Chondrocyte (in vitro differentiated cells): ENCODE measurements at regions not wholly inside any gene's neighbourhood (a gene's known extent, or its start where the extent isn't known, plus 50 kb on each side); places are given as distances from the start of the nearest gene placed in this dataset.

Experiments used
- DNase-seq: peaks from one replicate; pipeline ENCODE4 v3.0.0; 2021; ENCODE audit warnings: mixed read lengths, low spot score
- H3K27ac Mint-ChIP-seq: one replicate; pipeline ENCODE4 v1.8.0; 2021; ENCODE audit warnings: mild to moderate bottlenecking, moderate library complexity, mixed read lengths; ENCODE audit not compliant: unreplicated experiment
- H3K27me3 Mint-ChIP-seq: 2 replicates; pipeline ENCODE4 v1.8.0; 2021; ENCODE audit warnings: low read depth, mixed read lengths
- H3K36me3 Mint-ChIP-seq: 2 replicates; pipeline ENCODE4 v1.8.0; 2021; ENCODE audit warnings: low read depth, mixed read lengths
- H3K4me1 Mint-ChIP-seq: 2 replicates; pipeline ENCODE4 v1.8.0; 2021; ENCODE audit warnings: low read depth, mild to moderate bottlenecking, mixed read lengths
- H3K4me3 Mint-ChIP-seq: one replicate; pipeline ENCODE4 v1.8.0; 2021; ENCODE audit warnings: mild to moderate bottlenecking, moderate library complexity, mixed read lengths; ENCODE audit not compliant: unreplicated experiment
- H3K9me3 Mint-ChIP-seq: 2 replicates; pipeline ENCODE4 v1.8.0; 2021; ENCODE audit warnings: low read depth, mixed read lengths
- TF ChIP-seq, protein P1 (sequence below): fragments of 200-600 bp; sonication (generic); IDR thresholded peaks from 2 replicates; pipeline ENCODE4 v1.5.0; 2021; ENCODE audit warnings: antibody characterized with exemption, mild to moderate bottlenecking, moderate library complexity

DNA sequence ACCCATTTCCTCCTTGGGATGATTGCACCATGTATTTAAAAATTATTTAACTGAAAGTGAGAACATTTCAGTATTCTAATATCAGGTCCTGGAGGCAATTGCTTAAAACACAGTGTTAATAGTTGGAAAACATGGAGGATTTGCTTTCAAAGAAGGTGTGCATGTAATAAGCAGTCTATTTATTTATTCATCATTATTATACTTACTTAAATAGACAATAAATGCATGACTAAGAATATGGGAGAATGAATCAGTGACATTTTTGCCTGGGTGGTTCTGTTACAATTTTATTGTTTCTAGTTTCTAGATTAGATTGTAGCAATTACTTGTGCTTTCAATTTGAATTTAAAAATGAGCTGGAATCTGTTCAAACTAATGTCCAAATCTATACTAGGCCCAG is 145.5 kb downstream of the AREG start:
- no peak overlapping the region for H3K4me3 Mint-ChIP-seq
- no peaks in the 10 kb centered on the region for H3K9me3 Mint-ChIP-seq
- TF ChIP-seq, protein P1, sequence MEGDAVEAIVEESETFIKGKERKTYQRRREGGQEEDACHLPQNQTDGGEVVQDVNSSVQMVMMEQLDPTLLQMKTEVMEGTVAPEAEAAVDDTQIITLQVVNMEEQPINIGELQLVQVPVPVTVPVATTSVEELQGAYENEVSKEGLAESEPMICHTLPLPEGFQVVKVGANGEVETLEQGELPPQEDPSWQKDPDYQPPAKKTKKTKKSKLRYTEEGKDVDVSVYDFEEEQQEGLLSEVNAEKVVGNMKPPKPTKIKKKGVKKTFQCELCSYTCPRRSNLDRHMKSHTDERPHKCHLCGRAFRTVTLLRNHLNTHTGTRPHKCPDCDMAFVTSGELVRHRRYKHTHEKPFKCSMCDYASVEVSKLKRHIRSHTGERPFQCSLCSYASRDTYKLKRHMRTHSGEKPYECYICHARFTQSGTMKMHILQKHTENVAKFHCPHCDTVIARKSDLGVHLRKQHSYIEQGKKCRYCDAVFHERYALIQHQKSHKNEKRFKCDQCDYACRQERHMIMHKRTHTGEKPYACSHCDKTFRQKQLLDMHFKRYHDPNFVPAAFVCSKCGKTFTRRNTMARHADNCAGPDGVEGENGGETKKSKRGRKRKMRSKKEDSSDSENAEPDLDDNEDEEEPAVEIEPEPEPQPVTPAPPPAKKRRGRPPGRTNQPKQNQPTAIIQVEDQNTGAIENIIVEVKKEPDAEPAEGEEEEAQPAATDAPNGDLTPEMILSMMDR: no peak
- H3K27ac Mint-ChIP-seq: no peak overlapping the region
- no peak for DNase-seq
- peaks cover 29% of the 10 kb centered on the region for H3K27me3 Mint-ChIP-seq
- no peaks in the 10 kb centered on the region for H3K4me1 Mint-ChIP-seq
- no peaks in the 10 kb centered on the region for H3K36me3 Mint-ChIP-seq

DNA sequence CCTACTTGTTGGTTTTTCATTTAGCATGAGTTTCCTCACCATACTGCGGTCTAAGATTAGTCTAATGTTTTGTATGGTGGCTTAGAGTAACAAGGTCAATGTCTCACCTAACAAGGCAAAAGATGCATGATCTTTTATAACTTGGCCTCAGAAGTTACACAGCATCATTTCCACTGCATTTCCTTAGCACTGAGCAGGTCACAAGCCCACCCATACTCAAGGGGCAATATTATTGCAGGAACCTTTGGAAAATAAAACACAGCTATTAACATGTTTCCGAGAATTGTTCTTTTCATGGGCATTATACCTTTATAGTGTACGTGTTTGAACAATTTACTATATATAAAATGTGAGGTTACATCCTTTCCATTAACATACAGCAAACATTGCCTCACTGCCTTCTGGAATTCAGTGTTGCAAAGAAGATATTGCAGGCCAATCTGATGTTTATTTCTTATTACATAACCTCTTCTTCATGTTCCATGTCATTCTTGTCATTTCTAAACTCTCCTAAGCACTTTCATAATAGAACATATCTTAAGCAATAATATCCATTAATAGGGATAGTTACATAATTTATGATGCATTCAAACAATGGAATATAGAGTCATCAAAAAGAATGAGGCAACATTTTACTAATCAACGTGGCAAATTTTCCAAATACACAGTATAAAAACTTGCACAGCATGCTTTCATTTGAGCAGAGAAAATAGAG is 153.8 kb downstream of the AREG start:
- H3K4me1 Mint-ChIP-seq: no peaks in the 10 kb centered on the region
- peaks cover 19% of the 10 kb centered on the region for H3K9me3 Mint-ChIP-seq
- no peak overlapping the region for H3K4me3 Mint-ChIP-seq
- H3K27me3 Mint-ChIP-seq: peaks cover 34% of the 10 kb centered on the region
- DNase-seq: no peak
- TF ChIP-seq, protein P1: no peak
- H3K27ac Mint-ChIP-seq: no peak overlapping the region
- peaks cover 2% of the 10 kb centered on the region for H3K36me3 Mint-ChIP-seq

DNA sequence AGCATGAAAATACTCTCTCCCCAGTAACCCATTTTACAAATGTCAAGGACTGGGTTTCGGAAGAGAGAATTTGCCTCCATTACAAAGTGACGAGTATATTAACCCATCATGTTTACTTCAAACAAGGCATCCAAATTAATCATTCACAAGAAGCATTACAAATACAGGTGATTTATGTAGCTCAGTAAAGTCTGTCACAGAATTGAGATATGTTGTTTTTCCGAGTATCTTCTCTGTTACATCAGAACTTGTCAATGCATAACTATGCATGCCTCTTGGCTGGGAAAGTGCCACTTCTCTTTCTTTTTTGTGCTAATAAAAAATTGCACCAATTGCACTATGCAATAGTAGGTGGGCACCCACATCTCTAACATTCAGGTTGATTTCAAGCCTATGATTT is 158.2 kb downstream of the AREG start:
- no peaks in the 10 kb centered on the region for H3K36me3 Mint-ChIP-seq
- no peak for DNase-seq
- TF ChIP-seq, protein P1: no peak
- no peak overlapping the region for H3K4me3 Mint-ChIP-seq
- peaks cover 45% of the 10 kb centered on the region for H3K27me3 Mint-ChIP-seq
- H3K27ac Mint-ChIP-seq: no peak overlapping the region
- H3K4me1 Mint-ChIP-seq: no peaks in the 10 kb centered on the region
- H3K9me3 Mint-ChIP-seq: peaks cover 12% of the 10 kb centered on the region

DNA sequence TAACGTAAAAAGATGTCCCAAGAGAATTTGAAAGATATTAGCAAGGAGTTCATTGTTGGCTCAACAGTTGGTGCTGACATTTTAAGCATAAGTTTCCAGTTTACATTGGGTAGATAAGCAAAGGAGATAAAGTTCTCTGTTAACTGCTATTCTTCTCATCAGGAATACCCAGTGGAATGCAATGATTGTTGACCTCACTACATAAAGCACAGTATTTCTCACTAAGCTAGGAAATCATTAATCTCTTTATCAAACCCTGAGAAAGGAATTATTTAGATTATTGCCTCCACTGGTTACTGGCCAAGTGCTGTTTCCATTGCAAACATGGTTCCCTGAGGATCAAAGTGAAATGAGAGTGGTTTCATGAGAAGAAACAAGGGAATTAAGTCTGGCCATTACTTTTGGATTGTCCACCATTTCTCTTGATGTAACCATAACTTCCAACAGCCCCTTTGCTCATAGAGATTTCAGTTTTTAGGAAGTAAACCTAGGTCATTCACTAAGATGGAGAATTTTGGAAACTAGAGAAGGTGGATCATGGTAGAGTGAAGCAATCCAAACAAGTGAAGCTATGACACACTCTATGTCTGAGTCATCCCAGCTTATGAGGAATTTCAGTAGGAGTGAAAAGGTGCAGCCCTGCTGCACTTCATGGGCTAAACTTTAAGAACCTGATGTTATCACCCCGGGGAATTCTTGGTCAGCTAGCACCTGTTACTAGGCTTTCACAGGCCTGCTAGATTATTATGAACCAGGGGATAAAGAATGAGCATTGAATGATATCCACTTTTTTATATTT is 163.4 kb downstream of the AREG start:
- H3K4me1 Mint-ChIP-seq: no peaks in the 10 kb centered on the region
- H3K36me3 Mint-ChIP-seq: no peaks in the 10 kb centered on the region
- no peak overlapping the region for H3K27ac Mint-ChIP-seq
- TF ChIP-seq, protein P1: no peak
- peaks cover 5% of the 10 kb centered on the region for H3K9me3 Mint-ChIP-seq
- H3K27me3 Mint-ChIP-seq: peaks cover 46% of the 10 kb centered on the region
- no peak for DNase-seq
- H3K4me3 Mint-ChIP-seq: no peak overlapping the region

DNA sequence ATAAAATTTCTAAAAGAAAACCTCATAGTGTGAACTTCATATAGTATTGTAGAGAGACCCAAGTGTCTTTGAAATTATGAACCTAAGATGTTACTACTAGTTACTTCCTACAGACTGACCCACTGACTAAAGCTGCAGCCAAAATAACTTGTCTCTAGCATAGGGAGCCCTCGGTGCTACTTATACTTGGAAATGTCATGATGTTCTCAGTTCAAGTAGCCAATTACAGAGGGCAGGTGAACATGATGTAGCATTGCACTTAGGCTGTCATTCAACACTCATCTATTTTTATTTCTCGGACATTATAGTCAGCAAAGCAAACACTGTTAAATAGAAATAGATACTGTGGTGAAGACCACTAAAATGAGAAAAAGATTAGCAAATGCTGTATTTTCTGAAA is 165.6 kb downstream of the AREG start:
- peaks cover 51% of the 10 kb centered on the region for H3K27me3 Mint-ChIP-seq

More for the DNA sequence above, 165.6 kb downstream of the AREG start:
- no peak overlapping the region for H3K27ac Mint-ChIP-seq
- TF ChIP-seq, protein P1: no peak
- H3K4me1 Mint-ChIP-seq: no peaks in the 10 kb centered on the region
- peaks cover 16% of the 10 kb centered on the region for H3K9me3 Mint-ChIP-seq
- H3K4me3 Mint-ChIP-seq: no peak overlapping the region
- peaks cover 5% of the 10 kb centered on the region for H3K36me3 Mint-ChIP-seq
- DNase-seq: no peak
